ENCODE measurements at regions not wholly inside any gene's neighbourhood (a gene's known extent, or its start where the extent isn't known, plus 50 kb on each side); places are given as distances from the start of the nearest gene placed in this dataset.

DNA sequence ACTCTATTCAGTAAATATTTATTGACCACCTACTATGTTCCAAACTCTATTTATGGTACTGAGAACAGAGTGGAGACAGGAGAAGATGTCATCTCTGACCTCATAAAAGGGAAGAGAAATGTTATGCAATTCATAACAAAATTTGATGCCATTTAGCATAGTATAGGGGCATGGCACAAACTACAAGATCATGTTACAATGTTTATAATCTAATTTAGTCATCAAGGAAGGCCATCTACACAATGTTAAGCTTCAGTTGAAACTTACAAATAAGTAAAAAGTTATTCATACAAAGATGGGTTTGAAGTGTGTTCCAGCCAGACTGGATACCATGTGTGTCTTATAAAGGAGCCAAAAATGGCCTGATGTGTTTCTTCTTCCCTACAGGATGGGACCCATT, 146.8 kb upstream of the CHRM3 start:
- no peaks in the 10 kb centered on the region for H3K79me2 ChIP-seq (ENCODE audit: insufficient read depth, low read length)
- H2BK20ac ChIP-seq (ENCODE audit: low read depth, low read length, poor library complexity, severe bottlenecking), result no peak overlapping the region
- no peak overlapping the region for H4K8ac ChIP-seq (replicated peaks; ENCODE audit: insufficient read length, low read depth, low read length)
- no peak overlapping the region for H2BK12ac ChIP-seq (ENCODE audit: insufficient read length, low read depth, low read length)
- peaks cover 18 to 21% of the 10 kb centered on the region in 2 experiments for H3K4me1 Mint-ChIP-seq
- H3T11ph ChIP-seq (ENCODE audit: low read length), result no peak overlapping the region
- H2BK5ac ChIP-seq (ENCODE audit: insufficient read length, low read length), result no peak overlapping the region
- H3K14ac ChIP-seq (ENCODE audit: insufficient read depth, low read length), result no peak overlapping the region
- H3K4me3 Mint-ChIP-seq, result no peak overlapping the region
- H4K20me1 ChIP-seq (ENCODE audit: control insufficient read depth, insufficient read depth, insufficient read length), result no peaks in the 10 kb centered on the region
- H4K5ac ChIP-seq (ENCODE audit: insufficient read length, low read depth, low read length), result no peak overlapping the region
- H3K18ac ChIP-seq (ENCODE audit: insufficient read length, low read depth, low read length), result no peak overlapping the region
- H3K56ac ChIP-seq (ENCODE audit: insufficient read length, low read depth, low read length), result no peak overlapping the region
- no peak overlapping the region for H3K27ac ChIP-seq (ENCODE audit: insufficient read length, low read depth, low read length)
- no peak for DNase-seq
- no peak overlapping the region for H3K27ac Mint-ChIP-seq
- H4K91ac ChIP-seq (ENCODE audit: insufficient read length, low read depth, low read length), result no peak overlapping the region
- H3K4me1 ChIP-seq (ENCODE audit: insufficient read depth, low read length), result peaks cover 2% of the 10 kb centered on the region; the same call in 1 of the 2 replicates
- TF ChIP-seq, protein P1, sequence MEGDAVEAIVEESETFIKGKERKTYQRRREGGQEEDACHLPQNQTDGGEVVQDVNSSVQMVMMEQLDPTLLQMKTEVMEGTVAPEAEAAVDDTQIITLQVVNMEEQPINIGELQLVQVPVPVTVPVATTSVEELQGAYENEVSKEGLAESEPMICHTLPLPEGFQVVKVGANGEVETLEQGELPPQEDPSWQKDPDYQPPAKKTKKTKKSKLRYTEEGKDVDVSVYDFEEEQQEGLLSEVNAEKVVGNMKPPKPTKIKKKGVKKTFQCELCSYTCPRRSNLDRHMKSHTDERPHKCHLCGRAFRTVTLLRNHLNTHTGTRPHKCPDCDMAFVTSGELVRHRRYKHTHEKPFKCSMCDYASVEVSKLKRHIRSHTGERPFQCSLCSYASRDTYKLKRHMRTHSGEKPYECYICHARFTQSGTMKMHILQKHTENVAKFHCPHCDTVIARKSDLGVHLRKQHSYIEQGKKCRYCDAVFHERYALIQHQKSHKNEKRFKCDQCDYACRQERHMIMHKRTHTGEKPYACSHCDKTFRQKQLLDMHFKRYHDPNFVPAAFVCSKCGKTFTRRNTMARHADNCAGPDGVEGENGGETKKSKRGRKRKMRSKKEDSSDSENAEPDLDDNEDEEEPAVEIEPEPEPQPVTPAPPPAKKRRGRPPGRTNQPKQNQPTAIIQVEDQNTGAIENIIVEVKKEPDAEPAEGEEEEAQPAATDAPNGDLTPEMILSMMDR (conservative IDR thresholded peaks at IDR 0.05), result no peak
- H3K36me3 Mint-ChIP-seq (ENCODE audit: insufficient read depth in 1 of 3, low read depth in 3 of 3), result no peaks in the 10 kb centered on the region
- no peaks in the 10 kb centered on the region for H3K27me3 ChIP-seq (ENCODE audit: insufficient read depth, low read length)
- no peak overlapping the region for H2BK120ac ChIP-seq (ENCODE audit: low read depth, low read length, poor library complexity, severe bottlenecking)
- H3K23ac ChIP-seq (ENCODE audit: insufficient read length, low read depth, low read length), result no peak overlapping the region
- H3K79me1 ChIP-seq (ENCODE audit: insufficient read depth, low read depth, low read length, poor library complexity, severe bottlenecking), result no peaks in the 10 kb centered on the region
- H2AFZ ChIP-seq (ENCODE audit: low read length), result no peak overlapping the region
- no peak overlapping the region for H3K4me2 ChIP-seq (ENCODE audit: insufficient read depth, insufficient read length, low read length)
- no peak overlapping the region for H3K9ac ChIP-seq (ENCODE audit: extremely low read depth, insufficient read length, low read length)
- H3K23me2 ChIP-seq (ENCODE audit: insufficient read length, low read depth, low read length, poor library complexity, severe bottlenecking), result no peaks in the 10 kb centered on the region
- H2AK5ac ChIP-seq (ENCODE audit: insufficient read length, low read length), result no peak overlapping the region
- no peak overlapping the region for H2BK15ac ChIP-seq (ENCODE audit: low read depth, low read length)
- H3K9me3 ChIP-seq (ENCODE audit: control insufficient read depth, low read depth, low read length), result no peaks in the 10 kb centered on the region
- H3K27me3 Mint-ChIP-seq (ENCODE audit: low read depth), result no peaks in the 10 kb centered on the region
- H3K9me3 Mint-ChIP-seq, result no peaks in the 10 kb centered on the region
- H3K4ac ChIP-seq (ENCODE audit: low read depth, low read length), result no peak overlapping the region
